ENCODE measurements at regions not wholly inside any gene's neighbourhood (a gene's known extent, or its start where the extent isn't known, plus 50 kb on each side); places are given as distances from the start of the nearest gene placed in this dataset.
A peak's percentile ranks its signal among the peaks of the same experiment; 100 is the strongest.

GRCh38 chr1:227437495-227438008, 119.3 kb upstream of the CDC42BPA start:
- Mint-ChIP-seq H3K9me3 (no peaks in the 10 kb centered on the region), H3K4me3 (no peak overlapping the region), H3K27me3 (peaks cover 61% of the 10 kb centered on the region), H3K36me3 (ENCODE audit: low read depth) (no peaks in the 10 kb centered on the region), H3K4me1 (ENCODE audit: low read depth) (no peaks in the 10 kb centered on the region), H3K27ac (no peak overlapping the region)
- Histone ChIP-seq H3K9me3 (ENCODE audit: control insufficient read depth in 1 of 2, insufficient read depth in 1 of 2, low read length in 2 of 2) (no peaks in the 10 kb centered on the region), H3K4me1 (ENCODE audit: insufficient read depth, low read length) (no peaks in the 10 kb centered on the region), H3K36me3 (ENCODE audit: insufficient read depth, low read length) (no peaks in the 10 kb centered on the region), H3K4me3 (ENCODE audit: low read length) (no peak overlapping the region), H3K27ac (ENCODE audit: low read depth in 1 of 2, low read length in 2 of 2) (no peak overlapping the region), H3K27me3 (ENCODE audit: control insufficient read depth in 1 of 2, insufficient read depth in 2 of 2, low read length in 2 of 2) (no peaks in the 10 kb centered on the region)
- ATAC-seq (ENCODE audit: poor library complexity) (peak; percentile 46), DNase-seq (peak in 2 of 14 experiments; percentile 6 to 11)
- ChIA-PET CTCF (no interaction called here), POLR2A (no interaction called here)
- intact Hi-C loops (cut with DNase I, micrococcal nuclease): loop anchor here (5.0 to 10.0 kb wide), 3 partner anchors 525 to 893 kb away; partner anchors contain the start of gene STUM (in 1 of the 2)
- TF ChIP-seq CTCF (IDR thresholded peaks at IDR 0.05): peak; percentile 31

GRCh38 chr1:227434808-227435444, 116.6 kb upstream of the CDC42BPA start:
- no peak overlapping the region for H3K4me3 ChIP-seq (ENCODE audit: low read length)
- intact Hi-C loops (cut with DNase I, micrococcal nuclease): loop anchor here (5.0 to 10.0 kb wide), 3 partner anchors 523 to 890 kb away; partner anchors contain the start of gene STUM (in 1 of the 2)
- H3K36me3 ChIP-seq (ENCODE audit: insufficient read depth, low read length): no peaks in the 10 kb centered on the region
- POLR2A ChIA-PET: no interaction called here
- no peak for DNase-seq
- H3K4me1 Mint-ChIP-seq (ENCODE audit: low read depth): no peaks in the 10 kb centered on the region
- no peak overlapping the region for H3K27ac ChIP-seq (ENCODE audit: low read depth in 1 of 2, low read length in 2 of 2)
- no peak overlapping the region for H3K27ac Mint-ChIP-seq
- H3K4me1 ChIP-seq (ENCODE audit: insufficient read depth, low read length): no peaks in the 10 kb centered on the region
- no peak for TF ChIP-seq CTCF (IDR thresholded peaks at IDR 0.05)
- ATAC-seq (ENCODE audit: poor library complexity): no peak
- peaks cover 45% of the 10 kb centered on the region for H3K27me3 Mint-ChIP-seq
- peaks cover 0 to 3% of the 10 kb centered on the region in 2 experiments for H3K27me3 ChIP-seq (ENCODE audit: control insufficient read depth in 1 of 2, insufficient read depth in 2 of 2, low read length in 2 of 2)
- CTCF ChIA-PET: no interaction called here
- H3K9me3 Mint-ChIP-seq: no peaks in the 10 kb centered on the region
- H3K4me3 Mint-ChIP-seq: no peak overlapping the region
- no peaks in the 10 kb centered on the region for H3K36me3 Mint-ChIP-seq (ENCODE audit: low read depth)
- no peaks in the 10 kb centered on the region for H3K9me3 ChIP-seq (ENCODE audit: control insufficient read depth in 1 of 2, insufficient read depth in 1 of 2, low read length in 2 of 2)

GRCh38 chr1:227433663-227434341, 115.5 kb upstream of the CDC42BPA start:
- intact Hi-C loops (cut with DNase I, micrococcal nuclease): loop anchor here in 1 of 2 experiments (10.0 kb wide), 1 partner anchor 889 kb away; the partner anchor contains the start of gene STUM
- POLR2A ChIA-PET: no interaction called here
- peaks cover 0 to 3% of the 10 kb centered on the region in 2 experiments for H3K27me3 ChIP-seq (ENCODE audit: control insufficient read depth in 1 of 2, insufficient read depth in 2 of 2, low read length in 2 of 2)

More at GRCh38 chr1:227433663-227434341, 115.5 kb upstream of the CDC42BPA start:
- Mint-ChIP-seq H3K27ac (no peak overlapping the region), H3K9me3 (no peaks in the 10 kb centered on the region), H3K27me3 (peaks cover 37% of the 10 kb centered on the region), H3K36me3 (ENCODE audit: low read depth) (no peaks in the 10 kb centered on the region), H3K4me3 (no peak overlapping the region), H3K4me1 (ENCODE audit: low read depth) (no peaks in the 10 kb centered on the region)
- H3K4me3 ChIP-seq (ENCODE audit: low read length): no peak overlapping the region
- no peaks in the 10 kb centered on the region for H3K4me1 ChIP-seq (ENCODE audit: insufficient read depth, low read length)
- TF ChIP-seq CTCF (IDR thresholded peaks at IDR 0.05): no peak
- ATAC-seq (ENCODE audit: poor library complexity) (no peak), DNase-seq (no peak)
- CTCF ChIA-PET: no interaction called here
- no peak overlapping the region for H3K27ac ChIP-seq (ENCODE audit: low read depth in 1 of 2, low read length in 2 of 2)
- no peaks in the 10 kb centered on the region for H3K9me3 ChIP-seq (ENCODE audit: control insufficient read depth in 1 of 2, insufficient read depth in 1 of 2, low read length in 2 of 2)
- no peaks in the 10 kb centered on the region for H3K36me3 ChIP-seq (ENCODE audit: insufficient read depth, low read length)
